PC-9 (cell line): ENCODE measurements at regions not wholly inside any gene's neighbourhood (a gene's known extent, or its start where the extent isn't known, plus 50 kb on each side); places are given as distances from the start of the nearest gene placed in this dataset.

Source experiments
- EZH2 ChIP-seq: fragments of 200-600 bp; sonication (generic); IDR thresholded peaks from 2 replicates; pipeline ENCODE4 v1.8.0; 2017; ENCODE audit warnings: antibody characterized with exemption, low read depth
- TF ChIP-seq, protein P1 (sequence below): fragments of 200-600 bp; sonication (generic); conservative IDR thresholded peaks from 2 replicates; pipeline ENCODE4 v1.6.1; 2017; ENCODE audit warnings: mixed run types, antibody characterized with exemption, mild to moderate bottlenecking, moderate library complexity

GRCh38 chr20:6614836-6615235 lies 152.7 kb upstream of the BMP2 start:
- TF ChIP-seq, protein P1, sequence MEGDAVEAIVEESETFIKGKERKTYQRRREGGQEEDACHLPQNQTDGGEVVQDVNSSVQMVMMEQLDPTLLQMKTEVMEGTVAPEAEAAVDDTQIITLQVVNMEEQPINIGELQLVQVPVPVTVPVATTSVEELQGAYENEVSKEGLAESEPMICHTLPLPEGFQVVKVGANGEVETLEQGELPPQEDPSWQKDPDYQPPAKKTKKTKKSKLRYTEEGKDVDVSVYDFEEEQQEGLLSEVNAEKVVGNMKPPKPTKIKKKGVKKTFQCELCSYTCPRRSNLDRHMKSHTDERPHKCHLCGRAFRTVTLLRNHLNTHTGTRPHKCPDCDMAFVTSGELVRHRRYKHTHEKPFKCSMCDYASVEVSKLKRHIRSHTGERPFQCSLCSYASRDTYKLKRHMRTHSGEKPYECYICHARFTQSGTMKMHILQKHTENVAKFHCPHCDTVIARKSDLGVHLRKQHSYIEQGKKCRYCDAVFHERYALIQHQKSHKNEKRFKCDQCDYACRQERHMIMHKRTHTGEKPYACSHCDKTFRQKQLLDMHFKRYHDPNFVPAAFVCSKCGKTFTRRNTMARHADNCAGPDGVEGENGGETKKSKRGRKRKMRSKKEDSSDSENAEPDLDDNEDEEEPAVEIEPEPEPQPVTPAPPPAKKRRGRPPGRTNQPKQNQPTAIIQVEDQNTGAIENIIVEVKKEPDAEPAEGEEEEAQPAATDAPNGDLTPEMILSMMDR: no peak
- TF ChIP-seq EZH2: no peak
